SK-N-SH (cell line): ENCODE measurements at regions not wholly inside any gene's neighbourhood (a gene's known extent, or its start where the extent isn't known, plus 50 kb on each side); places are given as distances from the start of the nearest gene placed in this dataset.

Source experiments
- ELF1 ChIP-seq: IDR thresholded peaks from 2 replicates; pipeline ENCODE4 v1.4.0; 2012
- GABPA ChIP-seq: IDR thresholded peaks from 2 replicates; pipeline ENCODE4 v1.4.0; 2012; ENCODE audit warnings: low read depth, mild to moderate bottlenecking
- IRF3 ChIP-seq: fragments of 150-350 bp; IDR thresholded peaks from 2 replicates; pipeline ENCODE4 v1.6.1; 2016; ENCODE audit warnings: mild to moderate bottlenecking, low read depth, low read length
- MXI1 ChIP-seq: IDR thresholded peaks from 2 replicates; pipeline ENCODE4 v1.6.1; 2012; ENCODE audit warnings: mild to moderate bottlenecking, low read depth, low read length, improper control_type of control experiment
- NFIC ChIP-seq: IDR thresholded peaks from 2 replicates; pipeline ENCODE4 v1.4.0; 2012; ENCODE audit warnings: borderline replicate concordance
- POLR2AphosphoS5 ChIP-seq: IDR thresholded peaks from 2 replicates; pipeline ENCODE4 v1.6.1; 2012; ENCODE audit warnings: low read depth, low read length
- TF ChIP-seq, protein P1 (sequence below): fragments of 200-600 bp; sonication (generic); IDR thresholded peaks from 2 replicates; pipeline ENCODE4 v1.6.1; 2017; ENCODE audit warnings: antibody characterized with exemption, mild to moderate bottlenecking, moderate library complexity

DNA sequence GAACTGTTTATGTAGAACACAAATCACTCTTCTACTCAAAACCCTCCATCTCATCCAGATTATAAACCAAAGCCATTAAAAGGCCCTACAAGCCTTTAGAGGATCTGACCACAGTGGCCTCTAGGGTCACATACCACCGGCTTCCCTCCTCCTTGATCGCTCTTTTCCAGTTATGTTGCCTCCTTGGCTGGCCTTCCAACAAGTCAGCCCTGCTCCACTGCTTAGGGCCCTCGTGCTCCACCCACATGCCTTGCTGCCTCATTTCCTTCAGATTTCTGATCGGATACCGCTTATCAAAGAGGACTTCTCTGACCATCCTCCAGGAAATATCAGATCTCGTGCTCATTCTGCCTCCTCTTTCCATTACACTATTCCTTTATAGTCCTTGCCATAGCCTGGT lies 139.4 kb upstream of the RAI14 start:
- TF ChIP-seq, protein P1, sequence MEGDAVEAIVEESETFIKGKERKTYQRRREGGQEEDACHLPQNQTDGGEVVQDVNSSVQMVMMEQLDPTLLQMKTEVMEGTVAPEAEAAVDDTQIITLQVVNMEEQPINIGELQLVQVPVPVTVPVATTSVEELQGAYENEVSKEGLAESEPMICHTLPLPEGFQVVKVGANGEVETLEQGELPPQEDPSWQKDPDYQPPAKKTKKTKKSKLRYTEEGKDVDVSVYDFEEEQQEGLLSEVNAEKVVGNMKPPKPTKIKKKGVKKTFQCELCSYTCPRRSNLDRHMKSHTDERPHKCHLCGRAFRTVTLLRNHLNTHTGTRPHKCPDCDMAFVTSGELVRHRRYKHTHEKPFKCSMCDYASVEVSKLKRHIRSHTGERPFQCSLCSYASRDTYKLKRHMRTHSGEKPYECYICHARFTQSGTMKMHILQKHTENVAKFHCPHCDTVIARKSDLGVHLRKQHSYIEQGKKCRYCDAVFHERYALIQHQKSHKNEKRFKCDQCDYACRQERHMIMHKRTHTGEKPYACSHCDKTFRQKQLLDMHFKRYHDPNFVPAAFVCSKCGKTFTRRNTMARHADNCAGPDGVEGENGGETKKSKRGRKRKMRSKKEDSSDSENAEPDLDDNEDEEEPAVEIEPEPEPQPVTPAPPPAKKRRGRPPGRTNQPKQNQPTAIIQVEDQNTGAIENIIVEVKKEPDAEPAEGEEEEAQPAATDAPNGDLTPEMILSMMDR, result no peak
- no peak for TF ChIP-seq GABPA
- TF ChIP-seq NFIC, result no peak
- TF ChIP-seq POLR2AphosphoS5, result no peak
- TF ChIP-seq MXI1, result no peak
- no peak for TF ChIP-seq ELF1
- no peak for TF ChIP-seq IRF3
